Tibial nerve (tissue), 3 donors: ENCODE measurements at regions not wholly inside any gene's neighbourhood (a gene's known extent, or its start where the extent isn't known, plus 50 kb on each side); places are given as distances from the start of the nearest gene placed in this dataset.

Experiments
- POLR2A ChIP-seq, 2 donors: fragments of 450-650 bp; IDR thresholded peaks; one replicate each; pipeline ENCODE4 v1.6.1; 2017; ENCODE audit warnings: antibody characterized with exemption in 2 of 2, mild to moderate bottlenecking in 2 of 2, moderate library complexity in 2 of 2
- TF ChIP-seq, protein P1 (sequence below), 5 experiments: fragments of 200-600 bp in 3 of 5; fragments of 450-650 bp in 2 of 5; sonication (generic) in 3 of 5; IDR thresholded peaks; one replicate each; pipeline ENCODE4 v1.5.1; 2016 to 2019; ENCODE audit warnings: antibody characterized with exemption in 5 of 5, mild to moderate bottlenecking in 3 of 5, moderate library complexity in 2 of 5

DNA sequence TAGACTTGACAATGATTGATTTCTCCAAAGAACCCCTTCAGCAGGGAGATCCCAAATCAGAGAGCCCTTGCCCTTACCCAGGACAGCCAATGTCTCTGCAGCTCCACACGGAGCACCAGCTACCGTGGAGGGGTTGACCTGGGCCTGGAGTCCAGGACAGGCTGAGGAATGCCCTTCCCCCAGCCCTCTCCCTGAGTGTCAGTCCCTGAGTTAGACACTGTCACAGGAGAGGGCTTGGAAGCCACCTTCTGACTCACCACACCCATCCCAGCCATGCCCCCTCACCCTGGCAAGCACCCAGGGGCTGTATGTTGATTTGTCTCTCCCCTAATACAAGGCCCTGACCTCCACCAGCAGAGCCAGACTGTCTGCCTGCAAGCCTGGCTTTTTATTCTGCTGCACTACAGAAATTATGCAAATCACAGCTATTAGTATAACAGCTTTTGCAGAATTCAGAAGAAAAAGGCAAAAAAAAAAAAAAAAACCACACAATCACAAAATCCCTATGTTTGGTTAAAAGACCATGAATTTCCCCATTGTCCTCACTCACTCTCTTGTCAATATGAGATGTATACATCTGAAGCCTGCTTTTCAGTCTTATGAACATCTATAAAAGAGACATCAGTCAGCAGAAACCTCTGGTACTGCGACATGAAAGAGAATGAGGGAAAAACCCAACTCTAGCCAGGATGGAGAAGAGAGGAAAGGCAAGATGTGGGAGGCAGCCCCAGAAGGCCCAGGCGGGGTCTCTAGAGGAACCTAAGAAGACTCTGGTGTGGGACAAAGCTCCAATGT, 240.7 kb downstream of the UQCRFS1 start:
- TF ChIP-seq, protein P1, sequence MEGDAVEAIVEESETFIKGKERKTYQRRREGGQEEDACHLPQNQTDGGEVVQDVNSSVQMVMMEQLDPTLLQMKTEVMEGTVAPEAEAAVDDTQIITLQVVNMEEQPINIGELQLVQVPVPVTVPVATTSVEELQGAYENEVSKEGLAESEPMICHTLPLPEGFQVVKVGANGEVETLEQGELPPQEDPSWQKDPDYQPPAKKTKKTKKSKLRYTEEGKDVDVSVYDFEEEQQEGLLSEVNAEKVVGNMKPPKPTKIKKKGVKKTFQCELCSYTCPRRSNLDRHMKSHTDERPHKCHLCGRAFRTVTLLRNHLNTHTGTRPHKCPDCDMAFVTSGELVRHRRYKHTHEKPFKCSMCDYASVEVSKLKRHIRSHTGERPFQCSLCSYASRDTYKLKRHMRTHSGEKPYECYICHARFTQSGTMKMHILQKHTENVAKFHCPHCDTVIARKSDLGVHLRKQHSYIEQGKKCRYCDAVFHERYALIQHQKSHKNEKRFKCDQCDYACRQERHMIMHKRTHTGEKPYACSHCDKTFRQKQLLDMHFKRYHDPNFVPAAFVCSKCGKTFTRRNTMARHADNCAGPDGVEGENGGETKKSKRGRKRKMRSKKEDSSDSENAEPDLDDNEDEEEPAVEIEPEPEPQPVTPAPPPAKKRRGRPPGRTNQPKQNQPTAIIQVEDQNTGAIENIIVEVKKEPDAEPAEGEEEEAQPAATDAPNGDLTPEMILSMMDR (IDR thresholded peaks at IDR 0.05) = no peak
- TF ChIP-seq POLR2A (IDR thresholded peaks at IDR 0.05) = no peak
